ENCODE measurements at regions not wholly inside any gene's neighbourhood (a gene's known extent, or its start where the extent isn't known, plus 50 kb on each side); places are given as distances from the start of the nearest gene placed in this dataset.
A peak's percentile ranks its signal among the peaks of the same experiment; 100 is the strongest.

DNA sequence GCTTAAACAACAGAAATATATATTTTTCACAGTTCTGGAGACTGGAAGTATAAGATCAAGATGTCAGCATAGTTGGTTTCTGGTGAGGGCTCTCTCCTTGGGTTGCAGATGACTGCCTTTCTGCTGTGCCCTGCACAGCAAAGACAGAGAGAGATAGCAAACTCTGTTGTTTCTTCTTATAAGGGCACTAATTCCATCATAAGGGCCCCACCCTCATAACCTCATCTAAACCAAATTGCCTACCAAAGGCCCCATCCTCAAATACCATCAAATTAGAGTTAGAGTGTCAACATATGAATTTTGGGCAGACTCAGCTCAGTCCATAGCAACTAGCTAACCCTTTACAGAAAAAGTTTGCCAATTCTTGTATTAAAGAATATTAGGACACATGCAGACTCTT lies 94.0 kb upstream of the TLK1 start:
- no peak overlapping the region for H3K27ac Mint-ChIP-seq
- DNase-seq = no peak
- no peaks in the 10 kb centered on the region for H3K4me1 ChIP-seq (ENCODE audit: control insufficient read depth, insufficient read depth, low read length)

GRCh38 chr2:171253900-171254650 lies 93.4 kb upstream of the TLK1 start:
- peaks cover 13% of the 10 kb centered on the region for H3K4me1 Mint-ChIP-seq
- no peaks in the 10 kb centered on the region for H3K27me3 Mint-ChIP-seq (ENCODE audit: insufficient read depth)
- peak; percentile 47 for TF ChIP-seq CTCF (conservative IDR thresholded peaks at IDR 0.05)
- Histone ChIP-seq H3K9me3 (ENCODE audit: control insufficient read depth, low read length) (peaks cover 11% of the 10 kb centered on the region), H3K9ac (ENCODE audit: extremely low read depth, low read length, poor library complexity, severe bottlenecking) (no peak overlapping the region), H3K27ac (ENCODE audit: low read depth, low read length) (no peak overlapping the region), H3K36me3 (ENCODE audit: control insufficient read depth, insufficient read depth, low read length) (no peaks in the 10 kb centered on the region), H3K27me3 (ENCODE audit: control insufficient read depth, insufficient read depth, low read length, poor library complexity, severe bottlenecking) (no peaks in the 10 kb centered on the region), H3K4me3 (ENCODE audit: low read length) (no peak overlapping the region), H3K4me1 (ENCODE audit: control insufficient read depth, insufficient read depth, low read length) (no peaks in the 10 kb centered on the region)
- DNase-seq = no peak
- WGBS, 2 experiments (ENCODE audit: insufficient coverage in 1 of 2, insufficient read length in 1 of 2) = 60 to 100% methylated on average over 1 to 2 of the region's 2 CpGs
- H3K4me3 Mint-ChIP-seq = no peak overlapping the region
- no peak overlapping the region for H3K27ac Mint-ChIP-seq
- H3K9me3 Mint-ChIP-seq = peaks cover 12% of the 10 kb centered on the region
- no peaks in the 10 kb centered on the region for H3K36me3 Mint-ChIP-seq (ENCODE audit: low read depth)

More for the DNA sequence above, 94.0 kb upstream of the TLK1 start:
- Mint-ChIP-seq H3K36me3 (ENCODE audit: low read depth) (no peaks in the 10 kb centered on the region), H3K4me1 (peaks cover 13% of the 10 kb centered on the region), H3K4me3 (no peak overlapping the region), H3K27me3 (ENCODE audit: insufficient read depth) (no peaks in the 10 kb centered on the region), H3K9me3 (peaks cover 18% of the 10 kb centered on the region)
- Histone ChIP-seq H3K4me3 (ENCODE audit: low read length) (no peak overlapping the region), H3K36me3 (ENCODE audit: control insufficient read depth, insufficient read depth, low read length) (no peaks in the 10 kb centered on the region), H3K27ac (ENCODE audit: low read depth, low read length) (no peak overlapping the region), H3K9me3 (ENCODE audit: control insufficient read depth, low read length) (peaks cover 11% of the 10 kb centered on the region), H3K9ac (ENCODE audit: extremely low read depth, low read length, poor library complexity, severe bottlenecking) (no peak overlapping the region), H3K27me3 (ENCODE audit: control insufficient read depth, insufficient read depth, low read length, poor library complexity, severe bottlenecking) (no peaks in the 10 kb centered on the region)
- no peak for TF ChIP-seq CTCF (conservative IDR thresholded peaks at IDR 0.05)

DNA sequence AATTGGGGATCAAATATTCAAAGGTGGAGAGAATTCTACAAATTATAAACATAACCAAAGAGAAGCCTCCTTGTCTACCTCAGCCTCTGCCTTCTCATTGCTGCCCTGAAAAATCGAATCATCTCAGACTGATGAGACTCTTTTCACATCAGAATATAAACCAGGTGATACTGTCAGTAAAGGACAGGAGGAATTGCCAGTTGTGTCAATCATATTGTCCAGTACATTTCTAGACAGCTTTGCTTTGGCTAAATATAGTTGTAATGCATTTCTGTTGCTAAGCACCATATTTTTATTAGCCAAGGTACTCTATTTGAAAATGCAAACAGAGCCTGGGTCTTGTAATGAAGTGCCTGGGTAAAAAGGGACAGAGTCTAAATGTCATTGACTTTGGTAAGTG lies 92.6 kb upstream of the TLK1 start:
- no peaks in the 10 kb centered on the region for H3K27me3 Mint-ChIP-seq (ENCODE audit: insufficient read depth)
- WGBS, 2 experiments (ENCODE audit: insufficient coverage in 1 of 2, insufficient read length in 1 of 2) = 88% methylated on average over 1 of the region's 1 CpG; no CpG with 5 or more reads in 1 of the 2 experiments
- H3K9me3 Mint-ChIP-seq = peaks cover 10% of the 10 kb centered on the region
- H3K27me3 ChIP-seq (ENCODE audit: control insufficient read depth, insufficient read depth, low read length, poor library complexity, severe bottlenecking) = no peaks in the 10 kb centered on the region
- no peak overlapping the region for H3K9ac ChIP-seq (ENCODE audit: extremely low read depth, low read length, poor library complexity, severe bottlenecking)
- no peak for DNase-seq
- H3K36me3 ChIP-seq (ENCODE audit: control insufficient read depth, insufficient read depth, low read length) = no peaks in the 10 kb centered on the region
- H3K4me1 ChIP-seq (ENCODE audit: control insufficient read depth, insufficient read depth, low read length) = no peaks in the 10 kb centered on the region
- H3K27ac Mint-ChIP-seq = no peak overlapping the region
- no peaks in the 10 kb centered on the region for H3K36me3 Mint-ChIP-seq (ENCODE audit: low read depth)
- no peak overlapping the region for H3K4me3 Mint-ChIP-seq
- H3K9me3 ChIP-seq (ENCODE audit: control insufficient read depth, low read length) = peaks cover 11% of the 10 kb centered on the region
- no peak for TF ChIP-seq CTCF (conservative IDR thresholded peaks at IDR 0.05)
- no peak overlapping the region for H3K4me3 ChIP-seq (ENCODE audit: low read length)
- peaks cover 8% of the 10 kb centered on the region for H3K4me1 Mint-ChIP-seq
- no peak overlapping the region for H3K27ac ChIP-seq (ENCODE audit: low read depth, low read length)

Measured in endodermal cell (in vitro differentiated cells).